G401.6 (cell line): ENCODE measurements at regions not wholly inside any gene's neighbourhood (a gene's known extent, or its start where the extent isn't known, plus 50 kb on each side); places are given as distances from the start of the nearest gene placed in this dataset.
"Not testable (repeated sequence)": the region's sequence is repeated elsewhere in the genome, so short reads cannot be mapped to it uniquely, and the experiment has no call there.

Source experiments
- FAIRE-seq: peaks from 2 replicates; lab custom pipeline; 2012; peaks lifted over from hg19 to GRCh38; lab: Jason Lieb, UNC

GRCh38 chr9:86997156-86997555 lies 49.9 kb upstream of the GAS1 start:
- FAIRE-seq = no peak

- no peak for FAIRE-seq
Measured at GRCh38 chr9:86997951-86998350, 50.6 kb upstream of the GAS1 start.

DNA sequence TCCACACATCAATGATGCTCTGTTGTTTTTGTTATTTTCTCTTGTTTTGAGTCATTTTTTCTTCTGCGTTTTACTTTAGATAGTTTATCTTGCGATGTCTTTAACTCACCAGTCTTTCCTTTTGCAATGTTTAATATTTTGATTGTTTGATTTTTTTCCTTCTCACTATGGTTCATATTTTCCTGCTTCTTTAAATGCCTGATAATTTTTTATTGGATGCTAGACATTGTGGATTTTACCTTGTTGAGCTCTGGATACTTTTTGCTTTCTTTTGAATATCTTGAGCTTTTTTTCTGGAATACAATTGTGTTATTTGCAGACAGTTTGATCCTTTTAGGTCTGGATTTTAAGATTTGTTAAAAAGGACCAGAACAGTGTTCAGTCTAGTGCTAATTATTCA lies 55.2 kb upstream of the GAS1 start:
- FAIRE-seq = no peak

- FAIRE-seq = no peak
Measured at GRCh38 chr9:87004016-87004415, 56.7 kb upstream of the GAS1 start.

- no peak for FAIRE-seq
Measured at GRCh38 chr9:87006956-87007355, 59.6 kb upstream of the GAS1 start.

DNA sequence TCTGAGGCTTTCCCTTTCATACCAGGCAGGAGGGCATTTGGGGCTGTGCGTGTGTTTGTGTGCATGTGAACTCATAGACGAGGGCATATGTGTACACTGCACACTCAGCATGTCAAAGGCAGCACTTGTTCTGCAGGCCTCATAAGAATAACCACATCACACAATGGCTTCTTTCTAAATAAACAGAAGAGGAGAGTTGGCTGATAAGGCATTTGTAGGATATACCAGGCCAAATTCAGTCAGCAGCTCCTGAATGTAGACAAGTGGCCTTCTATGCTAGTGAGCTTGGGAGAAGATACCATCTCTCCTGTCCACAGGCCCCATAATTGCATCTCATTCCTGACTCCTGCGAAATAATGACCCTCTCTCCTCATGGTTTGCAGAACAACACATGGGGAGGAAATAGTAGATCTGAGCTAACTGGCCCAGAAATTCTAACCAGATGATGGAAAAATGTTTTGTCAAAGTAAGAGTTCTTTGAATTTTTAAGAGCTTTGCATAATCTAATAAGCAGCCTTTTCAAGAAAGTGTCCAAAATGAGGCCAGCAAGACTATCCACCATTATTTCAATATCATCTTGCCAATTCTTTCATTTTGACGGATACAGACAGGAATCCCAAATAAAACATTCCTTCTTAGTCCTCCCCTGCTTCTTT lies 60.5 kb upstream of the GAS1 start:
- FAIRE-seq = no peak

DNA sequence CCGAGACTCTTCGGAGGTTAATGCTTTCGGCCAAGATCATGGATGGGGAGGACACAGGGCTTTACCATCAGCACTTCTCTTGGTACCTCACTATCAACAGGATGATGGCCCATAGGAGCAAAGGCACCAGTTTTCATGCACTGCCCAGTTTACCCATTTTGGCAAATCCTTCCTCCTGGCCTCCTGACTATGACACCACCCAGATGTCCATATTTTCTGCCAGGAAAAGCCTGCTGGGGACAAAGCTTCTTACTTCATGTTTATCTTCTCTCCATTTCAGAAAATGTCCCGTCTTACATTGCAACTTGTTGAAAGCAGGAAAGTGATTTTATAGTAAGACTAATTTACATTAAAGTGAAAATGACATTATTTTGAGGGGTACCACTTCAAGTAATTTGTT lies 61.4 kb upstream of the GAS1 start:
- no peak for FAIRE-seq

DNA sequence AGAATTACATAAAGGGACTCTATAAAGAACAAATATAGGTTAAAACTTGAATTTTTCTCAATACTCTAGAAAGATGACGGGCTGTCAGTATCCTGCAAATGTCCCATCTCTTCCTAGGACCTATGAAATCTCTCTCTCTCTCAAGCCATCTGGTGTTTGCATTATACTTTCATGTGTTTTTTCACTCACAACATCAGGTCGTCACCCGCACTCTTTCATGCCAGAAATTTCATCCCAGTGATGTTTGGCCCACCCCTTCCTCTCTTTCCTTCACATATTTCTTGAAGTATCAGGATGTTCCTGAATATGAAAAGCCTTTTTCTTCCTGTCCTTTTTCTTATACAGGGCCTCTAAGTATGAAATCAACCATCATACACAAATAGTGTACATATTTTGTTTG lies 63.3 kb upstream of the GAS1 start:
- FAIRE-seq = no peak

- FAIRE-seq = no peak
Measured at GRCh38 chr9:87011551-87011950, 64.2 kb upstream of the GAS1 start.

DNA sequence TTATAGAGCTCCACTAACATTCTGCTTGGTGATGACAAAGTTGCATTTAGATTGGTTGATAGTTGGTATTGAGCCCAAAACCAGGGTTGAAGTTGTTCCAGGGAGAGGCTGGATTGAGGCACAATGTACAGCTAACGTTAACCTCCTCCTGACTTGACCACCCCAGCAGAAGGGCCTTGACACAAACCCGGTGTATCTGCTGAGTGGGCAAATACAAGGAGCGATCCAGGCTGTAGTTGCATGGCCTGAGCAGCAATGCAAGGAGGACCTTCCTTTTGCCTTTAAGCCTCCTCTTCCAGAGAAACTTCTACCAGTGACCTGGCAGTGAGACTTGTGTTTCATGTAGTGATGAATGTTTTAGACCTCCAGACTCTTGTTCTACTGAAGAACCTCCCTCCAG lies 66.2 kb upstream of the GAS1 start:
- FAIRE-seq = no peak

GRCh38 chr9:87014436-87014835 lies 67.1 kb upstream of the GAS1 start:
- no peak for FAIRE-seq

GRCh38 chr9:87016681-87017080 lies 69.4 kb upstream of the GAS1 start:
- FAIRE-seq = no peak

GRCh38 chr9:87020169-87020950 lies 73.1 kb upstream of the GAS1 start:
- FAIRE-seq = no peak

- FAIRE-seq = no peak
Measured at GRCh38 chr9:87022178-87022577, 74.9 kb upstream of the GAS1 start.

DNA sequence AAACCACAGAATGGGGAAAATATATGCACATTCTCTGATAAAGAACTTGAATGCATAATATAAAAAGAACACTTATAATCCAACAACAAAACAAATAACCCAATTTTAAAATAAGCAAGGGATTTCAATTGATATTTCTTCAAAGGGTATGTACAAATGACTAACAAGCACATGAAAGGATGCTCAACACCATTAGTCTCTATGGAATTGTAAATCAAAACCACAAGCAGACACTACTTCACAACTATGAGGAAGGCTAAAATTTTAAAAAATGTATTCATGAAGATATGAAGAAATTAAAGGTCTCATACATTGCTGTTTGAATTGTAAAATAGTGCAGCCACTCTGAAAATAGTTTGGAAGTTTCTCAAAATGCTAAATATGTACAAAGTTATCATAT lies 78.9 kb upstream of the GAS1 start:
- no peak for FAIRE-seq

- FAIRE-seq = not testable (repeated sequence)
Measured at GRCh38 chr9:87028836-87029235, 81.5 kb upstream of the GAS1 start.

GRCh38 chr9:87029905-87030304 lies 82.6 kb upstream of the GAS1 start:
- FAIRE-seq = no peak

DNA sequence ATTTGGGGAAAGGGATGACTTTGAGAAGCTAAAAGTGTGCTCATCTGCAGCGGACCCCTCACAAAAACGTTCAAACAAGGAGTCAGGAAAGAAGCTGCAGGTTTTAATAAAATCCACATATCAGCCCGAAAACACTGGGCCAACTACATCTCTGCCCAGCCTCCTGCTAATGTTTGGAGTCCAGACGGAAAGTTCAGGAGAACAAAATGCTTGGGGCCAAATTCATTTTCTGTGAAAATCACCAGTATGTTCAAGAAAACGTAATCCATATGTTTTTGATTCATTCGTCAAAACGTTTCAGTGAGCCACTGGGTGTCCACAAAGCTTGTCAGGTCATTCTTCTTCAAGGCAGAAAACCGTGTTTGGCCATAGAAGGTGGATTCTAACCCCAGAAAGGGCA lies 87.5 kb upstream of the GAS1 start:
- no peak for FAIRE-seq

- no peak for FAIRE-seq
Measured at GRCh38 chr9:87035879-87036278, 88.6 kb upstream of the GAS1 start.

- no peak for FAIRE-seq
Measured at GRCh38 chr9:87036506-87036905, 89.2 kb upstream of the GAS1 start.

- no peak for FAIRE-seq
Measured at GRCh38 chr9:87039809-87040392, 92.6 kb upstream of the GAS1 start.

DNA sequence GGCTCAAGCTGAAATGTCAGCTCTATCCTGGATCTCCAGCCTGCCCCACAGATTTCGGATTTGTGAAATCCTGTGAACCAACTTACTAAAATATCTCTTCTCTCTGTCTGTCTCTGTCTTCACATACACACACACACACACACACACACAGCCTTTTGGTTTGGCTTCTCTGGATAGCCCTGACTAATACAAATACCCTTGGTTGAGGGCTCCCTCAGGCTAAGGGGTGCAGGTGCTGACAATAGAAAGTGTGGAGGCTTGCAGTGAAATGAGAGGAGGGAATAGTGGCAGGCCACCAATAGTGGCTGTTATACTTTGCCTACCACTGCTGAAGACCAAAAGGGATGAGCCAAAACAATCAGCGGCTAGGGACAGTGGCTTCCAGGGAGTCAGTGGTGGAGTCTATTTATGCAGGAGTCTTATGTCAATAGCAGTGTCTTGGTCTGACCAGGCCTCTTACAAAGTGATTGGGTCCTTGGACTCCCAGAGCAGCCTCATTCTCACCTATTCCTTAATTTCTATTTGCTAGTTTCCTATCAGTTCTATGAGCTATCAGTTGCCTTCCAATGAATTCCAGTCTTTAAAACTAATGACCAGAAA lies 93.2 kb upstream of the GAS1 start:
- FAIRE-seq = no peak

DNA sequence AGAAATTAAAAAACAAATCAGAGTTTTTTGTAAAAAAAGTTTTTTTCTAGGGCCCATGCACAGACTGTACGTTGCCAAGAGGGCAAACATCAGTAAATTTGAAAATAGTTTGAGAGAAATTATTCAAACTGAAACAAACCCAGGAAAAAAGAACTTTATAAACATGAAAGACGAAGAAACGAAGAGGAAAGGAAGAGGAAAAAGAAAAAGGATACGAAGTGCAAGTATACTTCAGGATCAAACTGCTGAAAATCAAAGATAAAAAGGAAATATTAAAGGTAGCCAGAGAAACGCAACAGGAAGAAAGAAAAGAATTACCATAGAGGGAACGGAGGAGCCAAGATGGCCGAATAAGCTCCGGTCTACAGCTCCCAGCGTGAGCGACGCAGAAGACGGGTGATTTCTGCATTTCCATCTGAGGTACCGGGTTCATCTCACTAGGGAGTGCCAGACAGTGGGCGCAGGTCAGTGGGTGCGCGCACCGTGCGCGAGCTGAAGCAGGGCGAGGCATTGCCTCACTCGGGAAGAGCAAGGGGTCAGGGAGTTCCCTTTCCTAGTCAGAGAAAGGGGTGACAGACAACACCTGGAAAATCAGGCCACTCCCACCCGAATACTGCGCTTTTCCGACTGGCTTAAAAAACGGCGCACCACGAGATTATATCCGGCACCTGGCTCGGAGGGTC lies 94.4 kb upstream of the GAS1 start:
- FAIRE-seq = not testable (repeated sequence)
